B cell (primary cell): ENCODE measurements at regions not wholly inside any gene's neighbourhood (a gene's known extent, or its start where the extent isn't known, plus 50 kb on each side); places are given as distances from the start of the nearest gene placed in this dataset.

Experiments
- ATAC-seq: fragments of 200-7000 bp; cut with Tn5 transposase; one replicate; pipeline ENCODE4 v1.10.0; 2021; ENCODE audit warnings: low read depth, mild to moderate bottlenecking, moderate number of reproducible peaks, moderate library complexity
- CTCF ChIA-PET: fragments of 350-600 bp; sonication (Branson Sonifier 250); formaldehyde crosslinking; loops from one replicate; lab custom pipeline; 2021; ENCODE audit warnings: antibody characterized with exemption, inconsistent platforms; lab: Charles Lee
- POLR2A ChIA-PET: fragments of 350-600 bp; sonication (Branson Sonifier 250); formaldehyde crosslinking; loops from one replicate; lab custom pipeline; 2021; ENCODE audit warnings: antibody characterized with exemption; lab: Charles Lee
- DNase-seq: peaks from one replicate; pipeline ENCODE4 v3.0.0; 2013
- H2AFZ ChIP-seq: 2 replicates; pipeline ENCODE4 v1.6.1; 2012; ENCODE audit warnings: mild to moderate bottlenecking, low read depth, low read length; ENCODE audit not compliant: insufficient read depth, poor library complexity, severe bottlenecking
- H3K27ac ChIP-seq, 2 donors: 1 replicate in 1 of 2; 2 replicates in 1 of 2; pipeline ENCODE4 v1.5.1; 2012 to 2013; ENCODE audit warnings: low read length in 2 of 2, mild to moderate bottlenecking in 2 of 2, moderate library complexity in 1 of 2
- H3K27me3 ChIP-seq, 4 experiments: fragments of 200-600 bp in 1 of 4; sonication (generic) in 1 of 4; replicated peaks in 1 of 4; 1 replicate in 2 of 4; 2 replicates in 2 of 4; pipeline versions ENCODE4 v1.6.1 to v1.7.0; 2013 to 2016; ENCODE audit warnings: low read length in 3 of 4, mild to moderate bottlenecking in 2 of 4, mixed read lengths in 1 of 4, moderate library complexity in 1 of 4; ENCODE audit not compliant: insufficient read depth in 4 of 4, control insufficient read depth in 3 of 4; ENCODE audit errors: control extremely low read depth in 1 of 4
- H3K36me3 ChIP-seq, 2 experiments: replicated peaks in 1 of 2; 1 replicate in 1 of 2; 2 replicates in 1 of 2; pipeline versions ENCODE4 v1.6.1 to v1.7.1; 2013; ENCODE audit warnings: low read length in 1 of 2; ENCODE audit not compliant: insufficient read depth in 2 of 2, control insufficient read depth in 1 of 2; ENCODE audit errors: control extremely low read depth in 1 of 2, extremely low read depth in 1 of 2
- H3K4me1 ChIP-seq, 2 donors: fragments of 200-600 bp in 1 of 2; sonication (generic) in 1 of 2; 1 replicate in 1 of 2; 2 replicates in 1 of 2; pipeline versions ENCODE4 v1.5.1 to v1.6.1; 2013 to 2017; ENCODE audit warnings: low read length in 2 of 2; ENCODE audit not compliant: control insufficient read depth in 2 of 2, insufficient read depth in 2 of 2
- H3K4me2 ChIP-seq: replicated peaks from 2 replicates; pipeline ENCODE3; 2012; ENCODE audit warnings: mild to moderate bottlenecking, low read depth, low read length; ENCODE audit not compliant: poor library complexity, severe bottlenecking
- H3K4me3 ChIP-seq, 5 experiments: fragments of 200-600 bp in 1 of 5; sonication (generic) in 1 of 5; 1 replicate in 3 of 5; 2 replicates in 2 of 5; pipeline versions ENCODE4 v1.5.1 to v1.7.0; 2011 to 2016; ENCODE audit warnings: low read length in 4 of 5, mild to moderate bottlenecking in 4 of 5, low read depth in 2 of 5, control low read depth in 1 of 5, moderate library complexity in 1 of 5; ENCODE audit not compliant: insufficient read depth in 1 of 5; ENCODE audit errors: control extremely low read depth in 1 of 5, extremely low read depth in 1 of 5
- H3K79me2 ChIP-seq: fragments of 200-600 bp; sonication (generic); one replicate; pipeline ENCODE4 v1.6.0; 2016; ENCODE audit warnings: low read length; ENCODE audit not compliant: control insufficient read depth, insufficient read depth
- H3K9ac ChIP-seq: fragments of 200-600 bp; sonication (generic); 2 replicates; pipeline ENCODE4 v1.6.1; 2017; ENCODE audit warnings: mild to moderate bottlenecking, low read length, moderate library complexity
- H3K9me3 ChIP-seq, 3 donors: one replicate each; pipeline versions ENCODE4 v1.6.1 to v1.7.1; 2013; ENCODE audit warnings: low read length in 2 of 3; ENCODE audit not compliant: control insufficient read depth in 2 of 3, insufficient read depth in 1 of 3; ENCODE audit errors: control extremely low read depth in 1 of 3
- H4K20me1 ChIP-seq: 2 replicates; pipeline ENCODE4 v1.6.0; 2012; ENCODE audit warnings: mild to moderate bottlenecking, low read length; ENCODE audit not compliant: insufficient read depth, control insufficient read depth, poor library complexity, severe bottlenecking
- H3K27ac Mint-ChIP-seq: one replicate; pipeline ENCODE4 v1.8.0; 2021; ENCODE audit warnings: mixed read lengths
- H3K27me3 Mint-ChIP-seq: one replicate; pipeline ENCODE4 v1.8.0; 2021; ENCODE audit warnings: mixed read lengths
- H3K4me1 Mint-ChIP-seq: one replicate; pipeline ENCODE4 v1.8.0; 2021; ENCODE audit warnings: mixed read lengths
- H3K4me3 Mint-ChIP-seq: one replicate; pipeline ENCODE4 v1.8.0; 2021; ENCODE audit warnings: mixed read lengths
- H3K9me3 Mint-ChIP-seq: one replicate; pipeline ENCODE4 v1.8.0; 2022; ENCODE audit warnings: mixed read lengths; ENCODE audit not compliant: insufficient read depth
- CTCF ChIP-seq: fragments of 200-600 bp; IDR thresholded peaks from one replicate; pipeline ENCODE4 v1.8.0; 2022; ENCODE audit warnings: antibody characterized with exemption, mild to moderate bottlenecking
- EZH2 ChIP-seq: IDR thresholded peaks from 2 replicates; pipeline ENCODE4 v1.6.1; 2012; ENCODE audit warnings: borderline replicate concordance, low read depth, mild to moderate bottlenecking, moderate library complexity, low read length; ENCODE audit not compliant: insufficient read depth, poor library complexity, severe bottlenecking
- WGBS: methylation state at CpG from one replicate; pipeline ENCODE4 v1.1.5; 2013; ENCODE audit warnings: missing lambda C conversion rate; ENCODE audit not compliant: insufficient coverage; 5-methylcytosine and 5-hydroxymethylcytosine counted together
- intact Hi-C: fragments of 100-400 bp; cut with micrococcal nuclease; formaldehyde crosslinking; loops from one replicate; pipeline ENCODE4 v1.10.0; 2022

GRCh38 chr5:71907001-71907588 is 188.0 kb downstream of the CARTPT start:
- Mint-ChIP-seq H3K27ac (no peak overlapping the region), H3K4me1 (no peaks in the 10 kb centered on the region), H3K27me3 (peaks cover 11% of the 10 kb centered on the region), H3K4me3 (no peak overlapping the region), H3K9me3 (peaks cover 6% of the 10 kb centered on the region)
- ChIA-PET POLR2A (no interaction called here), CTCF (no interaction called here)
- H4K20me1 ChIP-seq: no peaks in the 10 kb centered on the region
- no peaks in the 10 kb centered on the region for H3K36me3 ChIP-seq
- H3K4me1 ChIP-seq: no peaks in the 10 kb centered on the region
- no peak overlapping the region for H3K9ac ChIP-seq
- intact Hi-C loops: no loop called here
- H3K4me2 ChIP-seq: no peak overlapping the region
- no peak for TF ChIP-seq EZH2
- no peak for TF ChIP-seq CTCF
- no peak overlapping the region for H3K4me3 ChIP-seq
- no peaks in the 10 kb centered on the region for H3K79me2 ChIP-seq
- H3K27me3 ChIP-seq: peaks cover 0 to 6% (median 0%) of the 10 kb centered on the region in 4 experiments
- ATAC-seq (no peak), DNase-seq (no peak)
- no CpG with 5 or more reads among the region's 3 CpGs for WGBS
- peaks cover 0 to 2% (median 0%) of the 10 kb centered on the region in 3 donors for H3K9me3 ChIP-seq
- no peak overlapping the region for H3K27ac ChIP-seq
- H2AFZ ChIP-seq: no peak overlapping the region

GRCh38 chr5:71907608-71908145 is 188.6 kb downstream of the CARTPT start:
- H3K4me2 ChIP-seq: no peak overlapping the region
- peaks cover 0 to 5% (median 0%) of the 10 kb centered on the region in 4 experiments for H3K27me3 ChIP-seq
- H3K4me1 Mint-ChIP-seq: no peaks in the 10 kb centered on the region
- 81% methylated on average over 2 of the region's 4 CpGs for WGBS
- ChIA-PET POLR2A (no interaction called here), CTCF (no interaction called here)
- no peaks in the 10 kb centered on the region for H3K4me1 ChIP-seq
- peaks cover 8% of the 10 kb centered on the region for H3K27me3 Mint-ChIP-seq
- H3K9me3 ChIP-seq: peaks cover 0 to 2% (median 0%) of the 10 kb centered on the region in 3 donors
- no peak overlapping the region for H3K4me3 Mint-ChIP-seq
- no peak for DNase-seq
- H4K20me1 ChIP-seq: no peaks in the 10 kb centered on the region
- no peak overlapping the region for H2AFZ ChIP-seq
- peaks cover 6% of the 10 kb centered on the region for H3K9me3 Mint-ChIP-seq
- no peak overlapping the region for H3K4me3 ChIP-seq
- H3K9ac ChIP-seq: no peak overlapping the region
- intact Hi-C loops: no loop called here
- H3K27ac ChIP-seq: no peak overlapping the region
- H3K27ac Mint-ChIP-seq: no peak overlapping the region
- ATAC-seq: no peak
- H3K79me2 ChIP-seq: no peaks in the 10 kb centered on the region
- H3K36me3 ChIP-seq: no peaks in the 10 kb centered on the region
- TF ChIP-seq CTCF (no peak), EZH2 (no peak)
